Stimulated activated CD4-positive, alpha-beta T cell treated with anti-CD3 and anti-CD28 coated beads, Interleukin-12 subunit alpha, Interleukin-12 subunit beta, amount 100 ng/mL, for 4 hours (primary cell): ENCODE measurements at regions not wholly inside any gene's neighbourhood (a gene's known extent, or its start where the extent isn't known, plus 50 kb on each side); places are given as distances from the start of the nearest gene placed in this dataset.
A peak's percentile ranks its signal among the peaks of the same experiment; 100 is the strongest.
"Not testable (repeated sequence)": the region's sequence is repeated elsewhere in the genome, so short reads cannot be mapped to it uniquely, and the experiment has no call there.

Source experiments
- DNase-seq: peaks from one replicate; pipeline ENCODE4 v3.0.0-alpha.2; 2020

- DNase-seq = no peak
These were observed 212.3 kb downstream of the CYP26B1 start for GRCh38 chr2:71935262-71935848.

- no peak for DNase-seq
These were observed 212.9 kb downstream of the CYP26B1 start for GRCh38 chr2:71934595-71935261.

GRCh38 chr2:71934320-71934593 is 213.4 kb downstream of the CYP26B1 start:
- no peak for DNase-seq

- no peak for DNase-seq
These were observed 214.0 kb downstream of the CYP26B1 start for GRCh38 chr2:71933467-71934319.

- no peak for DNase-seq
These were observed 214.7 kb downstream of the CYP26B1 start for GRCh38 chr2:71932780-71933466.

GRCh38 chr2:71932037-71932779 is 215.5 kb downstream of the CYP26B1 start:
- DNase-seq = no peak

GRCh38 chr2:71930049-71930681 is 217.5 kb downstream of the CYP26B1 start:
- no peak for DNase-seq

- no peak for DNase-seq
These were observed 218.2 kb downstream of the CYP26B1 start for GRCh38 chr2:71929482-71929772.

- no peak for DNase-seq
These were observed 218.8 kb downstream of the CYP26B1 start for GRCh38 chr2:71928734-71929481.

- DNase-seq = no peak
These were observed 219.6 kb downstream of the CYP26B1 start for GRCh38 chr2:71927757-71928715.

GRCh38 chr2:71926876-71927756 is 220.5 kb downstream of the CYP26B1 start:
- DNase-seq = no peak

GRCh38 chr2:71926089-71926447 is 221.6 kb downstream of the CYP26B1 start:
- no peak for DNase-seq

- DNase-seq = no peak
These were observed 222.2 kb downstream of the CYP26B1 start for GRCh38 chr2:71925268-71926088.

GRCh38 chr2:71923887-71924533 is 223.7 kb downstream of the CYP26B1 start:
- peak; percentile 32 for DNase-seq

- DNase-seq = no peak
These were observed 224.5 kb downstream of the CYP26B1 start for GRCh38 chr2:71923143-71923525.

GRCh38 chr2:71922499-71923142 is 225.0 kb downstream of the CYP26B1 start:
- no peak for DNase-seq

- DNase-seq = no peak
These were observed 225.6 kb downstream of the CYP26B1 start for GRCh38 chr2:71922091-71922490.

- DNase-seq = not testable (repeated sequence)
These were observed 226.8 kb downstream of the CYP26B1 start for GRCh38 chr2:71920819-71921218.
